NT2/D1 (cell line): ENCODE measurements at regions not wholly inside any gene's neighbourhood (a gene's known extent, or its start where the extent isn't known, plus 50 kb on each side); places are given as distances from the start of the nearest gene placed in this dataset.

Experiments used
- DNase-seq: peaks from one replicate; pipeline ENCODE4 v3.0.0-alpha.2; 2011; ENCODE audit warnings: low read depth, low spot score
- H3K27me3 ChIP-seq: 2 replicates; pipeline ENCODE4 v1.6.0; 2011; ENCODE audit warnings: mild to moderate bottlenecking; ENCODE audit not compliant: insufficient read length, insufficient read depth
- H3K36me3 ChIP-seq: 2 replicates; pipeline ENCODE4 v1.6.1; 2011; ENCODE audit warnings: mild to moderate bottlenecking, low read length, mixed read lengths; ENCODE audit not compliant: insufficient read depth, insufficient read length
- H3K4me1 ChIP-seq: 2 replicates; pipeline ENCODE4 v1.5.1; 2011; ENCODE audit not compliant: insufficient read depth, insufficient read length
- H3K4me3 ChIP-seq: 2 replicates; pipeline ENCODE4 v1.5.1; 2011; ENCODE audit warnings: low read depth; ENCODE audit not compliant: insufficient read length
- H3K9ac ChIP-seq: 2 replicates; pipeline ENCODE4 v1.6.0; 2011; ENCODE audit warnings: low read depth; ENCODE audit not compliant: insufficient read length
- H3K9me3 ChIP-seq: 2 replicates; pipeline ENCODE4 v1.5.1; 2011; ENCODE audit warnings: mild to moderate bottlenecking, low read length; ENCODE audit not compliant: insufficient read depth
- SUZ12 ChIP-seq: IDR thresholded peaks from 2 replicates; pipeline ENCODE4 v1.6.1; 2011; ENCODE audit not compliant: insufficient read length, insufficient read depth; ENCODE audit errors: extremely low read depth
- YY1 ChIP-seq: IDR thresholded peaks from 2 replicates; pipeline ENCODE4 v1.6.1; 2011; ENCODE audit not compliant: insufficient read length, insufficient read depth
- ZNF274 ChIP-seq: IDR thresholded peaks from 2 replicates; pipeline ENCODE4 v1.6.1; 2011; ENCODE audit warnings: mild to moderate bottlenecking, low read depth, low read length

- no peak overlapping the region for H3K4me3 ChIP-seq
- no peaks in the 10 kb centered on the region for H3K36me3 ChIP-seq
- TF ChIP-seq ZNF274 = no peak
- no peak for TF ChIP-seq SUZ12
- no peak for TF ChIP-seq YY1
- no peaks in the 10 kb centered on the region for H3K4me1 ChIP-seq
- peaks cover 15% of the 10 kb centered on the region for H3K9me3 ChIP-seq
- no peaks in the 10 kb centered on the region for H3K27me3 ChIP-seq
- H3K9ac ChIP-seq = no peak overlapping the region
- DNase-seq = no peak
Observed at GRCh38 chr5:30142432-30142831, 1051.1 kb upstream of the CDH6 start.

- Histone ChIP-seq H3K36me3 (no peaks in the 10 kb centered on the region), H3K4me3 (no peak overlapping the region), H3K27me3 (no peaks in the 10 kb centered on the region), H3K4me1 (no peaks in the 10 kb centered on the region), H3K9ac (no peak overlapping the region), H3K9me3 (no peaks in the 10 kb centered on the region)
- DNase-seq = no peak
- TF ChIP-seq ZNF274 = no peak
- TF ChIP-seq SUZ12 = no peak
- no peak for TF ChIP-seq YY1
Observed at GRCh38 chr5:30121043-30121442, 1072.4 kb upstream of the CDH6 start.

GRCh38 chr5:30117135-30117534, 1076.4 kb upstream of the CDH6 start:
- no peaks in the 10 kb centered on the region for H3K4me1 ChIP-seq
- DNase-seq = no peak
- H3K27me3 ChIP-seq = no peaks in the 10 kb centered on the region
- no peak overlapping the region for H3K4me3 ChIP-seq
- H3K9me3 ChIP-seq = no peaks in the 10 kb centered on the region
- TF ChIP-seq YY1 (no peak), ZNF274 (no peak), SUZ12 (no peak)
- no peaks in the 10 kb centered on the region for H3K36me3 ChIP-seq
- no peak overlapping the region for H3K9ac ChIP-seq

GRCh38 chr5:30113542-30113941, 1079.9 kb upstream of the CDH6 start:
- H3K27me3 ChIP-seq = no peaks in the 10 kb centered on the region
- H3K9ac ChIP-seq = no peak overlapping the region
- H3K4me1 ChIP-seq = no peaks in the 10 kb centered on the region
- DNase-seq = no peak
- no peak overlapping the region for H3K4me3 ChIP-seq
- TF ChIP-seq SUZ12 (no peak), YY1 (no peak), ZNF274 (no peak)
- H3K36me3 ChIP-seq = no peaks in the 10 kb centered on the region
- no peaks in the 10 kb centered on the region for H3K9me3 ChIP-seq

- TF ChIP-seq ZNF274 (no peak), SUZ12 (no peak), YY1 (no peak)
- H3K27me3 ChIP-seq = no peaks in the 10 kb centered on the region
- DNase-seq = no peak
- H3K9ac ChIP-seq = no peak overlapping the region
- H3K4me1 ChIP-seq = no peaks in the 10 kb centered on the region
- no peak overlapping the region for H3K4me3 ChIP-seq
- no peaks in the 10 kb centered on the region for H3K9me3 ChIP-seq
- H3K36me3 ChIP-seq = no peaks in the 10 kb centered on the region
Observed at GRCh38 chr5:30112867-30113266, 1080.6 kb upstream of the CDH6 start.

- TF ChIP-seq ZNF274 = no peak
- TF ChIP-seq YY1 = no peak
- no peak for TF ChIP-seq SUZ12
Observed at GRCh38 chr5:30108051-30108450, 1085.4 kb upstream of the CDH6 start.

GRCh38 chr5:30106596-30106995, 1086.9 kb upstream of the CDH6 start:
- Histone ChIP-seq H3K9ac (no peak overlapping the region), H3K36me3 (no peaks in the 10 kb centered on the region), H3K4me3 (no peak overlapping the region), H3K9me3 (no peaks in the 10 kb centered on the region), H3K27me3 (no peaks in the 10 kb centered on the region), H3K4me1 (no peaks in the 10 kb centered on the region)
- no peak for DNase-seq
- TF ChIP-seq SUZ12 = no peak
- TF ChIP-seq YY1 = no peak
- TF ChIP-seq ZNF274 = no peak

More at GRCh38 chr5:30108051-30108450, 1085.4 kb upstream of the CDH6 start:
- Histone ChIP-seq H3K36me3 (no peaks in the 10 kb centered on the region), H3K9me3 (no peaks in the 10 kb centered on the region), H3K4me3 (no peak overlapping the region), H3K27me3 (no peaks in the 10 kb centered on the region), H3K4me1 (no peaks in the 10 kb centered on the region), H3K9ac (no peak overlapping the region)
- no peak for DNase-seq
